Thyroid gland (tissue), 4 donors: ENCODE measurements at regions not wholly inside any gene's neighbourhood (a gene's known extent, or its start where the extent isn't known, plus 50 kb on each side); places are given as distances from the start of the nearest gene placed in this dataset.

ENCODE experiments used
- DNase-seq, 2 donors: peaks; one replicate each; pipeline ENCODE4 v3.0.0-alpha.2; 2019
- H3K27ac ChIP-seq, 3 donors: fragments of 200-600 bp; sonication (generic); 1 replicate in 2 of 3; 2 replicates in 1 of 3; pipeline ENCODE4 v1.5.1; 2016 to 2019; ENCODE audit warnings: mild to moderate bottlenecking in 1 of 3, moderate library complexity in 1 of 3
- H3K27me3 ChIP-seq: fragments of 200-600 bp; sonication (generic); one replicate; pipeline ENCODE4 v1.5.1; 2019
- H3K36me3 ChIP-seq, 2 donors: fragments of 200-600 bp; sonication (generic); one replicate each; pipeline ENCODE4 v1.5.1; 2016 to 2019
- H3K4me1 ChIP-seq, 2 donors: fragments of 200-600 bp; sonication (generic); one replicate each; pipeline ENCODE4 v1.5.1; 2017 to 2019
- H3K4me3 ChIP-seq, 3 donors: fragments of 200-600 bp; sonication (generic); replicated peaks in 1 of 3; 1 replicate in 2 of 3; 2 replicates in 1 of 3; pipeline ENCODE4 v1.5.1; 2016; ENCODE audit warnings: mild to moderate bottlenecking in 1 of 3
- H3K9me3 ChIP-seq: fragments of 200-600 bp; sonication (generic); one replicate; pipeline ENCODE4 v1.5.1; 2017
- CTCF ChIP-seq, 6 experiments: fragments of 200-600 bp in 3 of 6; fragments of 450-650 bp in 3 of 6; sonication (generic) in 3 of 6; IDR thresholded peaks; one replicate each; pipeline ENCODE4 v1.5.1; 2016 to 2019; ENCODE audit warnings: antibody characterized with exemption in 6 of 6, mild to moderate bottlenecking in 2 of 6, inconsistent platforms in 1 of 6, moderate library complexity in 1 of 6
- POLR2A ChIP-seq, 2 donors: fragments of 450-650 bp; IDR thresholded peaks; one replicate each; pipeline ENCODE4 v1.6.1; 2017; ENCODE audit warnings: antibody characterized with exemption in 2 of 2, mild to moderate bottlenecking in 2 of 2, moderate library complexity in 1 of 2
- WGBS, 2 donors: methylation state at CpG; one replicate each; pipeline ENCODE4 v1.1.5; 2017; 5-methylcytosine and 5-hydroxymethylcytosine counted together
- intact Hi-C: fragments of 100-400 bp; cut with DNase I; formaldehyde crosslinking; loops from one replicate; pipeline ENCODE4 v1.15.1; 2023

- no peak for DNase-seq
- H3K36me3 ChIP-seq, result no peaks in the 10 kb centered on the region
- no peak for TF ChIP-seq CTCF (IDR thresholded peaks at IDR 0.05)
- TF ChIP-seq POLR2A (IDR thresholded peaks at IDR 0.05), result no peak
- H3K27ac ChIP-seq, result no peak overlapping the region
- peaks cover 0 to 4% of the 10 kb centered on the region in 2 donors for H3K4me1 ChIP-seq
- no peak overlapping the region for H3K4me3 ChIP-seq
- H3K27me3 ChIP-seq, result no peaks in the 10 kb centered on the region
- H3K9me3 ChIP-seq, result no peaks in the 10 kb centered on the region
- intact Hi-C loops, result no loop called here
- WGBS, 2 donors, result 95 to 98% methylated on average over 2 of the region's 2 CpGs
These were observed 85.1 kb downstream of the LBH start for GRCh38 chr2:30316408-30316807.

- Histone ChIP-seq H3K36me3 (no peaks in the 10 kb centered on the region), H3K27ac (no peak overlapping the region), H3K9me3 (no peaks in the 10 kb centered on the region), H3K27me3 (no peaks in the 10 kb centered on the region), H3K4me1 (peaks cover 0 to 10% of the 10 kb centered on the region in 2 donors), H3K4me3 (no peak overlapping the region)
- TF ChIP-seq CTCF (IDR thresholded peaks at IDR 0.05), result no peak
- TF ChIP-seq POLR2A (IDR thresholded peaks at IDR 0.05), result no peak
- intact Hi-C loops, result no loop called here
- WGBS, 2 donors, result 78 to 81% methylated on average over 8 of the region's 8 CpGs
- no peak for DNase-seq
These were observed 87.9 kb downstream of the LBH start for GRCh38 chr2:30318987-30319782.

- 31 to 38% methylated on average over 3 of the region's 3 CpGs for WGBS, 2 donors
- no peak overlapping the region for H3K4me3 ChIP-seq
- H3K36me3 ChIP-seq, result no peaks in the 10 kb centered on the region
- no peaks in the 10 kb centered on the region for H3K27me3 ChIP-seq
- DNase-seq, result no peak
- H3K4me1 ChIP-seq, result peaks cover 0 to 10% of the 10 kb centered on the region in 2 donors
- peak overlapping the region in 2 of 3 donors; percentile 28 to 49 for H3K27ac ChIP-seq
- intact Hi-C loops, result no loop called here
- TF ChIP-seq CTCF (IDR thresholded peaks at IDR 0.05), result no peak
- TF ChIP-seq POLR2A (IDR thresholded peaks at IDR 0.05), result no peak
- H3K9me3 ChIP-seq, result no peaks in the 10 kb centered on the region
These were observed 90.1 kb downstream of the LBH start for GRCh38 chr2:30321466-30321865.

GRCh38 chr2:30323499-30323898 lies 92.2 kb downstream of the LBH start:
- no peak for TF ChIP-seq POLR2A (IDR thresholded peaks at IDR 0.05)
- TF ChIP-seq CTCF (IDR thresholded peaks at IDR 0.05), result no peak
- H3K27me3 ChIP-seq, result no peaks in the 10 kb centered on the region
- 86 to 98% methylated on average over 4 of the region's 7 CpGs for WGBS, 2 donors
- H3K27ac ChIP-seq, result no peak overlapping the region
- no peaks in the 10 kb centered on the region for H3K9me3 ChIP-seq
- H3K4me3 ChIP-seq, result no peak overlapping the region
- intact Hi-C loops, result no loop called here
- no peak for DNase-seq
- no peaks in the 10 kb centered on the region for H3K36me3 ChIP-seq
- H3K4me1 ChIP-seq, result peaks cover 0 to 10% of the 10 kb centered on the region in 2 donors

- no peak for TF ChIP-seq CTCF (IDR thresholded peaks at IDR 0.05)
- TF ChIP-seq POLR2A (IDR thresholded peaks at IDR 0.05), result no peak
- intact Hi-C loops, result no loop called here
- Histone ChIP-seq H3K4me1 (peaks cover 0 to 10% of the 10 kb centered on the region in 2 donors), H3K9me3 (no peaks in the 10 kb centered on the region), H3K27me3 (no peaks in the 10 kb centered on the region), H3K27ac (no peak overlapping the region), H3K4me3 (no peak overlapping the region), H3K36me3 (no peaks in the 10 kb centered on the region)
- no peak for DNase-seq
- WGBS, 2 donors, result 93 to 96% methylated on average over 4 of the region's 4 CpGs
These were observed 93.0 kb downstream of the LBH start for GRCh38 chr2:30324245-30324908.
